ENCODE measurements at regions not wholly inside any gene's neighbourhood (a gene's known extent, or its start where the extent isn't known, plus 50 kb on each side); places are given as distances from the start of the nearest gene placed in this dataset.

GRCh38 chr11:91366816-91367215, 857.8 kb upstream of the FAT3 start:
- no peak for DNase-seq (ENCODE audit: low spot score)
- Mint-ChIP-seq H3K27me3 (ENCODE audit: low read depth) (peaks cover 8% of the 10 kb centered on the region), H3K9me3 (ENCODE audit: low read depth) (no peaks in the 10 kb centered on the region), H3K27ac (ENCODE audit: unreplicated experiment) (no peak overlapping the region), H3K4me3 (ENCODE audit: unreplicated experiment) (no peak overlapping the region), H3K4me1 (ENCODE audit: low read depth) (no peaks in the 10 kb centered on the region), H3K36me3 (ENCODE audit: low read depth) (no peaks in the 10 kb centered on the region)
- TF ChIP-seq CTCF (IDR thresholded peaks at IDR 0.05) = no peak

- no peaks in the 10 kb centered on the region for H3K36me3 Mint-ChIP-seq (ENCODE audit: low read depth)
- DNase-seq (ENCODE audit: low spot score) = no peak
Observed at GRCh38 chr11:91365986-91366585, 858.5 kb upstream of the FAT3 start.

GRCh38 chr11:91350931-91351330, 873.7 kb upstream of the FAT3 start:
- Mint-ChIP-seq H3K27ac (ENCODE audit: unreplicated experiment) (no peak overlapping the region), H3K4me3 (ENCODE audit: unreplicated experiment) (no peak overlapping the region), H3K27me3 (ENCODE audit: low read depth) (peaks cover 15% of the 10 kb centered on the region), H3K9me3 (ENCODE audit: low read depth) (peaks cover 3% of the 10 kb centered on the region), H3K36me3 (ENCODE audit: low read depth) (peaks cover 2% of the 10 kb centered on the region), H3K4me1 (ENCODE audit: low read depth) (no peaks in the 10 kb centered on the region)
- no peak for DNase-seq (ENCODE audit: low spot score)
- TF ChIP-seq CTCF (IDR thresholded peaks at IDR 0.05) = no peak

More at GRCh38 chr11:91365986-91366585, 858.5 kb upstream of the FAT3 start:
- H3K4me3 Mint-ChIP-seq (ENCODE audit: unreplicated experiment) = no peak overlapping the region
- no peak overlapping the region for H3K27ac Mint-ChIP-seq (ENCODE audit: unreplicated experiment)
- peaks cover 8% of the 10 kb centered on the region for H3K27me3 Mint-ChIP-seq (ENCODE audit: low read depth)
- no peaks in the 10 kb centered on the region for H3K4me1 Mint-ChIP-seq (ENCODE audit: low read depth)
- TF ChIP-seq CTCF (IDR thresholded peaks at IDR 0.05) = no peak
- H3K9me3 Mint-ChIP-seq (ENCODE audit: low read depth) = no peaks in the 10 kb centered on the region

- H3K4me1 Mint-ChIP-seq (ENCODE audit: low read depth) = no peaks in the 10 kb centered on the region
- H3K9me3 Mint-ChIP-seq (ENCODE audit: low read depth) = no peaks in the 10 kb centered on the region
- H3K4me3 Mint-ChIP-seq (ENCODE audit: unreplicated experiment) = no peak overlapping the region
- H3K36me3 Mint-ChIP-seq (ENCODE audit: low read depth) = no peaks in the 10 kb centered on the region
- no peak for DNase-seq (ENCODE audit: low spot score)
- no peak overlapping the region for H3K27ac Mint-ChIP-seq (ENCODE audit: unreplicated experiment)
- no peak for TF ChIP-seq CTCF (IDR thresholded peaks at IDR 0.05)
- H3K27me3 Mint-ChIP-seq (ENCODE audit: low read depth) = peaks cover 10% of the 10 kb centered on the region
Observed at GRCh38 chr11:91326751-91327150, 897.9 kb upstream of the FAT3 start.

- Mint-ChIP-seq H3K36me3 (ENCODE audit: low read depth) (no peaks in the 10 kb centered on the region), H3K27me3 (ENCODE audit: low read depth) (peaks cover 10% of the 10 kb centered on the region), H3K4me3 (ENCODE audit: unreplicated experiment) (no peak overlapping the region), H3K27ac (ENCODE audit: unreplicated experiment) (no peak overlapping the region), H3K4me1 (ENCODE audit: low read depth) (no peaks in the 10 kb centered on the region), H3K9me3 (ENCODE audit: low read depth) (no peaks in the 10 kb centered on the region)
- no peak for TF ChIP-seq CTCF (IDR thresholded peaks at IDR 0.05)
- no peak for DNase-seq (ENCODE audit: low spot score)
Observed at GRCh38 chr11:91326280-91326679, 898.3 kb upstream of the FAT3 start.

Data from chondrocyte (in vitro differentiated cells).